Activated CD4-positive, CD25-positive, alpha-beta regulatory T cell treated with anti-CD3 and anti-CD28 coated beads, Interleukin-2, amount 50 U/mL, for 24 hours (primary cell): ENCODE measurements at regions not wholly inside any gene's neighbourhood (a gene's known extent, or its start where the extent isn't known, plus 50 kb on each side); places are given as distances from the start of the nearest gene placed in this dataset.
"Not testable (repeated sequence)": the region's sequence is repeated elsewhere in the genome, so short reads cannot be mapped to it uniquely, and the experiment has no call there.

Experiments used
- ATAC-seq, 2 donors: fragments of 150-1000 bp; cut with Tn5 transposase; one replicate each; pipeline ENCODE4 v1.10.0; 2021; ENCODE audit warnings: mild to moderate bottlenecking in 1 of 2, moderate library complexity in 1 of 2

DNA sequence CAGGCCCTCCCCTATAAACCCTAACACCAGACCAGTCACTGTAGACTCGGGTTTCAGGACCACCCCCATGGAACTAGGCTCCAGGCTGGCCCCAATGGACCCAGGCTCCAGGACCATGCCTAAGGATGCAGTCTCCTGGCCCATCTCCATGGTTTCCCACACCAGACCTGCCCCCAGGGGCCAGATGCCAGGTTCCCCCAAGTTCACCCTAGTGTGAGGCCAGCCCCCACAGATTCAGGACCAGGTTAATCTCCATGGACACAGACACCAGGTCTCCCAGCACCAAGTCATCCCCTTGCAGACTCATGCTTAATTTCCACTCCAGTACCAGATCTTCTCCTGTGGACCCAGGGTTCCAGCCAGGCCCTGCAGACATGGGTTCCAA is 103.8 kb upstream of the LANCL2 start:
- no peak for ATAC-seq

DNA sequence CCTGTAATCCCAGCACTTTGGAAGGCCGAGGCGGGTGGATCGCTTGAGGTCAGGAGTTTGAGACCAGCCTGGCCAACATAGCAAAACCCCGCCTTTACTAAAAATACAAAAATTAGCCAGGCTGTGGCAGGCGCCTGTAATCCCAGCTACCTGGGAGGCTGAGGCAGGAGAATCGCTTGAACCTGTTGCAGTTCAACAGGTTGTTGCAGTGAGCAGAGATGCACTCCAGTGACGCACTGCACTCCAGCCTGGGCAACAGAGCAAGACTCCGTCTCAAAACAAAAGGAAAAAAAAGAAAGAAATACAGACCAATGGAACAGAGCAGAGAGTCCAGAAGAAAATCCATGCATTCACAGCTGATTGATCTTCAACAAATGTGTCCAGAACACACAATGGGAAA is 99.8 kb upstream of the LANCL2 start:
- ATAC-seq: not testable (repeated sequence)

DNA sequence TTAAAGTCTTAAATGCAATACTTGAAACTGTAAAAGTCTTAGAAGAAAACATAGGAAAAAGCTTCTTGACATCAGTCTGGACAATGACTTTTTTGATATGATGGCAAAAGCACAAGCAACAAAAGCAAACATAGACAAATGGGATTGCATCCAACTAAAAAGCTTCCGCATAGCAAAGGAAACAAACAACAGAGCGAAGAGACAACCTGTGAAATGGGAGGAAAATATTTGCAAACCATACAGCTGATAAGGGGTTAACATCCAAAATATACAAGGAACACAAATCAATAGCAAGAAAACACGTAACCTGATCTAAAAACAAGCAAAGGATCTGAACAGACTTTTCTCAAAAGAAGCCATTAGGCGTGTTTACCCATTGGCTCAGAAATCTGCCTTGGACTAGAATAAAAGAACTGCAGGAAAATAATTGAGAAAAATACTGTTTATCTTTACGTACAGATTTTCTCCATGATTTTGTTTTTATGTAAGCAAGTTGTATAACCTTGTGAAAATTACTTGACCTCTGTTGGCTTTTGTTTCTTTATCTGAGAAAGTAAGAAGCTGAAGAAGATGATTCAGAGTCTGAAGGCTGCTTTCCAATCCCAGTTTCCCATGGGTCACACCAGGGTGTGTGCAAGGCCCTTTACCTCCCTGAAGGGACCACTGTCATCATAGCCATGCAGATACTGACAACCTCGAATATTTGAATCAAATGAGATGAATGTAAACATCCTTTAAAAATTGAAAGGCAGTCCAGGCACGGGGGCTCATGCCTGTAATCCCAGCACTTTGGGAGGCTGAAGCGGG is 99.1 kb upstream of the LANCL2 start:
- ATAC-seq: no peak

DNA sequence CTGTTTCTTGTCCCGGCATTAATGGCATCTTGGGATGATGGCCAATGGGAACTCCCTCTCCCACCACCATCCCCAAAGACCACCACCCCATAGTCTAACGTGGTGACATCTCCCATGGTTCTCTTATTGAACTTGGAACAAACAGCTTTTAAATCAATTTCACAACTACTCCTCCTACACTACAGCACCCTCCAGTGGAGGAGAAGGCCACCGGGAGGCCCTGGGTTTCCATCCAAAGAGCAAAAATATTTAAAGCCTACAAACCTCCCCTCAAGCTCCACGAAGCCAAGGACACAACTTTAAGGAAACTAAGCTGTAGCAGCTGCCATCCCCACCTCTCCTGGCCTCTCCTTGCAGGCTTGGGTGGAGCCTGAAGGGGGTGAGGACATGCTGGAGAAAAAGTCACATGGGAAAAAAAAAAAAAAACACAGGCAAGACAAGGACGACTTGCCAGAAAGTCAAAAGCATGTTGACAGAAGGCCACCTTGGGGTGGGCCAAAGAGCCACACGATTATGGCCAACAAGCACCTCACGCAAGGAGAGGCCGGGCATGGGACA is 94.0 kb upstream of the LANCL2 start:
- no peak for ATAC-seq

DNA sequence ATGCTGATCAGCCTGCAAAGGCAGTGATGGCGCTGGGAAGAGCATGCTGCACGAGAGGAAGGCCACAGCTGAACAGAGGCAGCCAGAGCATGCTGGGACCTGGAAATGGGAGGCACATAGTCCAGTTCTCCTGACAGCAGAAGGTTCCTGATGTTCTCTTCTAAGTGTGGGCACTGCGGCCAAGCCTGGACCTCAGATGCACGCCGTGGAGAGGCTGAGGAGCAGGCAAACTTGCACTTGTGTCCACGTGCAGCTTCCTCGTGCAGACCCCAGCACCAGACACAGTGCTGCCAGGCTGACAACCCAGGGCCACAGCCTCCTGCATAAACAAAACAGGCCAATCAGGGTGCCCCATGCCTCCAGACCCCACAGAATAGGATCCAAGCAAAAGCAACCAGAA is 93.5 kb upstream of the LANCL2 start:
- ATAC-seq: no peak

DNA sequence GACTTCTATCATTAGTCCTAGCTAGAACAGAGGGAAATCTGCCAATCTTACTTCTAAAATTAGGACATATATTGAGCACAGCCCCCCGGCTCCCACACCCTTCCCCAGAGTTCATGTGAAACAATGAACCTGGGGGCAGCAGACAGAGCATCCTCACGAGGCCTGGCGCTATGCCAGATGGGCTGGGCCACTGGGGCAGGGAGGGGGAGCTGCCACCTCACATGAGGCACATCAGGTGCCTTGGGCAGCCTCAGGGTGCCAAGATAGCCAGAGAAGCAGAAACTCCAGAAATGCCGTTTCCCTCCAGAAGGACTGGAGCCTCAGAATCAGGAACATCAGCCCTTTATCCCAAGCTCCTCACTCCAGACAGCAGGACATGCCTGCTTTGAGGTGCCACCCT is 92.8 kb upstream of the LANCL2 start:
- no peak for ATAC-seq

DNA sequence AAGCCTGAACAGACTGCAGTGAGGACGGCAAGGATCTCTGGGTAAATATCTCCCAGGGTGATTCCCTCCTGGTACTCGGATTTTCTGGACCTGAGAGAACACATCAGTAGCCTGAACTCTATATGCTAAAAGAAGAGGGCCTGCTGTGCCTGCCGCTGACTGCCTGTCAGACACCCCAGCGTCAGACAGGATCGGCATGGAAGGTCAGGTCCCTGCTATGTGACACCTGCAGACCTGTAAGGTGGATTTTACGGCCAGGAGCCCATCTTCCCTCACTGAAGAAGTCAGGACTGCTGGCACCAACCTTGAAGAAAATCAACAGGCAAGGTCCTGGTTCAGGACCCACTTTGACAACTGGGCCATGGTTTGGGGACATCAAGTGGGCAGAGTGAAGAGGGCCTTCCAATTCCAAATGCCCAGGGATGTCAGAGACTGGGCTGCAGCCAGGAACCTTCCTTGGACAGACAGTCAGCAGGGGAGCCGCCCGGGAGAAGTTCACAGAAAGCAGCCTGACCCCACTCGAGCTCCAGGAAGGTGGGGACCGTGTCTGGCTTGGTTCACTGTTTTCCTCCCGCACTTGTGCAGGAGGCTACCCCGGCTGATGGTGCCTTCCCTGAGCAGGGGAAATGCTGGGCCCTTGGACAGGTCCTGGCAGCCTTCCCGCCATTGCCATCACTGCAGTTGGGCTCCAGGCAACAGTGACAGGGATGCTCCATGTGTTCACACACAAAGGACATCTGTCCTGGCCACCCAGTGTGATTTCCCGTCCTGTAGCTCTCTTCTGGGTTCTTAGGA is 91.8 kb upstream of the LANCL2 start:
- ATAC-seq: no peak

DNA sequence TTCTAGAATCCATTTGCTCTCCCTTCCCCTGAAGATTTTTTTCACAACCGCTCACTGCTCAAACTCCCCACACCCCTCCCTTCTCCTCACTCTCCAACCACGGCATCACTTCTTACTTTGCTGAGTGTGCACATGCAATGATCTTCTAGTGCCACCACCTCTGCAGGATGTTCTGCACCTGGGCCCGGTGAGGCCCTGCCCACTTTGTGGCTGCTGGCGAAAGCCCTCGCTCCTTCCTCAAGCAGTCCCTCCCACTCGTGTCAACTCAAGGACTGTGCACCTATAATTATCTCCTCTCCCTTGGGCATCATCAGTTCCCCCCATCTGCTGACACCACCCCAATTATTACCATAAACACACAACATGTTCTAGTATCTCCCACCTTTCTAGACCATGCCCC is 91.0 kb upstream of the LANCL2 start:
- ATAC-seq: no peak

DNA sequence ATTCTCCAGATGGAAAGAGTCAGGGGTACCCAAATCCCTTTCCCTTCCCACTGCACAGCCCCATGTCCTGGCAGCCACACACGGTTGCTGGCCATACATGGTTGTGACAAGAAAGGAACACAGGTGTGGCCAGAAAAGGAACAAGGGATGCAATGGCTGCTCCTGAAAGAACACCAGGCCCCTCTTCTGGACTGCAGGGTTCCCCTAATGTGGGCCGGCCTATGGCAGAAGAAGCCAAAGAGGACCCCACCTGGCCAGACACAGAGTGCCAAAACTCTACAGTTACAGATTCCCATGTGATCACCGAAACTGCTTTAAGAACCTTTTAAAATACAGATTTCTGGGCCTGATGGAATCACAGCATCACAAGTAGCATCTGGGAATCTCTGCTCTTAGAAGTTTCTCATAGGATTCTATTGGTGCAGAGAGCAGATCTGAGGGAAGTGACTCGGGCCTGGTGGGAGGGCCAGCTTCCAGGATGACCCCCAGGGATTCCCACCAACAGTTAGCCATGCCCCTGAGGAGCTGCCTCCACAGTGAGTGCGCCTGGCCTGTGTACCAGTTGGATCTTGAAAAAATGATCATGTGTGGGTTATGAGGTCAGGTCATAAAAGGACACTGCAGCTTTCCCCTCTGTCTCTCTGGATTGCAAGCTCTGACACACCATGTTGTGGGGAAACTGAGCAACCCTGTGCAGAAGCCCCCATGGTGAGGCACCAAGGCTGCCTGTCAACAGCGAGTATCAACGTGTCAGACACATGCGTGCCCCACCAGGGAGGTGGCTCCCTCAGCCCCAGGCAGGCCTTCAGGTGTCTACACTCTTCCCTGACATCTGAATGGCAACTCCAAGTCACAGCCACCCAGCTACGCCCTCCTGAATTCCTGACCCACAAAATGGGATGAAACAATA is 89.6 kb upstream of the LANCL2 start:
- ATAC-seq: no peak

DNA sequence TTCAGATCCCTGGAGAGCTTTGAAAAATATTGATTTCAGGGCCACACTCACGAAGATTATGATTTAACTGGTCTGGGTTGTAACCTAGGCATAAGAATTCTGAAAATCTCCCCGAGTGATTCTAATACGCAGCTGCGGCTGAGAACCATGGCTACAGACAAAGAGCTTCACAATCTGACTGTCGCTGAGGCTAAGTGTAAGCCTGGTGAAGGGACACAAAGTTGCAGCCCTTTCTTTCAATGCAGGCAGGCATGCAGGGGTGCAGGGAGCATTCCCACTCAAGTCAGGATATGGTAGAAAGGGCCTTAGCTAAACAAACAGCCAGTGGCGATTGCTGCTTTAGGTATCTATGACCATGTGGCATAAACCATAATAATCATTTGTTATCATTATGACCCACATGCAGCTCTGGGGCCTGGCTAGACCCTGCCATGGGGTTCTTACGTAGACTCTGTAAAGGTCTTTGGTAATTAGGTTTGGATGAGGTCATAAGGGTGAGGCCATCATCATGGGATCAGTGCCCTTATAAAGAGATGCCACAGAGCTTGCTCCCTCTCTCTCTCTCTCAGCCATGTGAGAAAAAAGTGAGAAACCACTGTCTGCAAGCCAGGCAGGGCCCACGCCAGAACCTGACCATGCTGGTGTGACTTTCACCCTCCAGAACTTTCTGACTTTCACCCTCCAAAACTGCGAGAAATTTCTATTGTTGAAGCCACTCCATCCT is 88.4 kb upstream of the LANCL2 start:
- no peak for ATAC-seq

DNA sequence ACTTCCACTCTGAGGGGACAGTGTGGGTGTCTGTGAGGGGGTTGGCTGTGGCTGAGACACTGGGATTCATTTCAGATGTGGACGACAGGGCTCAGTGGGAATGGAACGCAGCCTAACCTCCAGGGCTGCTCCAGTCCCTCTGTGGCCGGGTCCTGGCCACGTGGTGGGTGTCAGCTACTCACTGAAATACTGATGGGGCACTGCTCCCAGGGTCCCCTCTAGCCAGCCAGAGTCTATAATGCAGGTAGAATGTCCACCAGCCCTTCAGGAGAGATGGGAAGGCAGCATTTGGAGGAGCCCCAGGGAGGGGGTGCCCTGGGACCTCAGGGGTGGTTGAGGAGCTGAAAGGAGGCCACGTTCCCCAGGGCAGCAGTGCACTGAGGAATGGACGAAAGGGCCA is 87.2 kb upstream of the LANCL2 start:
- no peak for ATAC-seq

DNA sequence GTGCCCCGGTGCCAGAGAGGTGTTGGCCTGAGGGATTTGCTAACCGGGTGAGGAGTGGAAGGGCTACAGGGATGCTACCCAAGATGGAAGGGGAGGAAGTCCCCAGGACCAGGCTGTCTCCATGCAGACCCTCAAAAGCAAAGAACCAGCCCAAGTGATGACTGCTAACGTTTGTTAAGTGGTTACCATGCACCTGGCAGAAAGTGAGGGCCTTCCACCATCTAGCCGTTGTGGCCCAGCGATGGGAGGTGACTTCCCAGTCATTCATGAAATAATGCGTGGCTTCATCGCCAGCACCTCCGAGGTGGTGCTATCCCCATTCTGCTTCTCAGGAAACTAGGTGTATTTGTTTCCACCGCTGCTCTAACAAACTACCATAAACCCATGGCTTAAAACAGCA is 86.8 kb upstream of the LANCL2 start:
- ATAC-seq: no peak

DNA sequence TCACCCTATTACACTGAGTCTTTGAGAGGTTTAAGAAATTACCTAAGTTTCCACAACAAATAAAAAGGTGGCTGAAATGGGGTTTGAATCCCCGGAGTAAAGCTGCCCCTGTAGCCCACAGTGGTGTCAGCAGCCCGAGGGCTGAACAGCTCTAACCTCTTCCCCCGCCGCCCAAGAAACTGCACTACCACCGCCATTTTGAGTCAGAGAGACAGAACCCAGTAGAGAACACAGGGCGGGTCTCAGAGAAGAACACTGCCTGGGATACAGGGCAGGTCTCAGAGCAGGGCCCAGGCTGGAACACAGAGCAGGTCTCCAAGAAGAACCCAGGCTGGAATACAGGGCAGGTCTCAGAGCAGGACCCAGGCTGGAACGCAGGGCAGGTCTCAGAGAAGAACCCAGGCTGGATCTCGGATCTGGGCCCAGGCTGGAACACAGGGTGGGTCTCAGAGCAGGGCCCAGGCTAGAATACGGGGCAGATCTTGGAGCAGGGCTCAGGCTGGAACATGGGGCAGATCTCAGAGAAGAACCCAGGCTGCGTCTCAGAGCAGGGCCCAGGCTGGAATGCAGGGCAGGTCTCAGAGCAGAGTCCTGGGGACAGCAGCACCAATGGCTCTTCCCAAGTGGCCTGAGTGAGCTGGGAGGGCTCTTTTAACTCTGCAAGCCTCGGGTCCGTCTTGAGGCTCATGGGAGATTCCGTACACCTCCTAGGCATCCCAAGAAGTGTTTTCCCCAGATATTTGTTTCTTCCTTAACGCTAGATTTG is 85.9 kb upstream of the LANCL2 start:
- no peak for ATAC-seq

DNA sequence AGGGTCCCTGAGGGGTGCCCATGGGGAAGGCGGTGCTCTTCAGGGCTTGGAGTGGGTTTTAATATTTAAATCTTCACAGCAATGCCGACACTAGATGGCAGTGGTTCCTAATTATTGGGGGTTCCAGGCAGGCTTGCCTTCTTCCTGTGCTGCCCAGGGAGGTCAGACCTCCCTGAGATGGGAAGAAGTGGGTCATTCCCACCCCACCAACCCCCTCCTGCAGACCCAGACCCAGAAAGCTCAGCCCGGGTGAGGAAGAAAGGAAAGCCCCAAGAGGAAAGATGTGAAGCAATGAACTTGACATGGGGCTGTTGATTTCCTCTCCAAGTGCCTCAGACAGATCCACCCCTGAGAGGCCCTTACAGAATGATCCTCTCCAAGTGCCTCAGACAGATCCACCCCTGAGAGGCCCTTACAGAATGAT is 85.1 kb upstream of the LANCL2 start:
- ATAC-seq: peak; percentile 54 to 85

DNA sequence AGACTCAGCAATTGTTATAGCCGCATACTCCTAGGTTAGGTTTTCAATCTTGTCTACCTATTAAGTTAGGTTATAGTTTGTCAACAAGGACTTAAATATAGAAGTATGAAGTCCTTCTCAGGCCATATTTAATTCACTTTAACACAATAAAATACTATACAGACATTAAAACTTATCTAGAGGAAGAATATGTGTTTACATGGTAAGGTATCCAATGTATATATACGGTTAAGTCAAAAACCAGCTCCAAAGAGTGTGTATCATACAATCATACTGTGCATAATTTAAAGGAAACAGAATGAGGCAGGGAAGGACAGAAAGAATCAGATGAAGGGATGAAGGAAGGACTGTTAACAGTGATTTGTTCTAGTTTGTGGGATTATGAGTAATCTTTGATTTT is 79.5 kb upstream of the LANCL2 start:
- ATAC-seq: no peak

DNA sequence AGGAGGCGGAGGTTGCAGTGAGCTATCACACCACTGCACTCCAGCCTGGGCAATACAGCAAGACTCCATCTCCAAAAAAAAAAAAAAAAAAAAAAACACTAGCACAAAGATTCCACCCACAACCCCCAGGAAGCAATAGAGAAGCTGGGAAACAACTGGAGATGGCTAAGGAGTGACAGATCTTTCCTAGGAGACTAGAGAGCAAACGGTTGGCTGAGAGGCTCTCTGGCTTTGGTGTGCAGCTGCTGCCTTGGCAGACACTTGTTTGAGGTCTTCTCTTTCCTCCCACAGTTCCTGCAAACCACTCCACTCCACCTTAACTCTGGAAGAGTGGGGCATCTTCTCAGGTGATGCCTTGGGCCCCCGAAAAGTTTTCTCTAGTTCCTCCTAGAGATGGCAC is 78.5 kb upstream of the LANCL2 start:
- ATAC-seq: no peak

DNA sequence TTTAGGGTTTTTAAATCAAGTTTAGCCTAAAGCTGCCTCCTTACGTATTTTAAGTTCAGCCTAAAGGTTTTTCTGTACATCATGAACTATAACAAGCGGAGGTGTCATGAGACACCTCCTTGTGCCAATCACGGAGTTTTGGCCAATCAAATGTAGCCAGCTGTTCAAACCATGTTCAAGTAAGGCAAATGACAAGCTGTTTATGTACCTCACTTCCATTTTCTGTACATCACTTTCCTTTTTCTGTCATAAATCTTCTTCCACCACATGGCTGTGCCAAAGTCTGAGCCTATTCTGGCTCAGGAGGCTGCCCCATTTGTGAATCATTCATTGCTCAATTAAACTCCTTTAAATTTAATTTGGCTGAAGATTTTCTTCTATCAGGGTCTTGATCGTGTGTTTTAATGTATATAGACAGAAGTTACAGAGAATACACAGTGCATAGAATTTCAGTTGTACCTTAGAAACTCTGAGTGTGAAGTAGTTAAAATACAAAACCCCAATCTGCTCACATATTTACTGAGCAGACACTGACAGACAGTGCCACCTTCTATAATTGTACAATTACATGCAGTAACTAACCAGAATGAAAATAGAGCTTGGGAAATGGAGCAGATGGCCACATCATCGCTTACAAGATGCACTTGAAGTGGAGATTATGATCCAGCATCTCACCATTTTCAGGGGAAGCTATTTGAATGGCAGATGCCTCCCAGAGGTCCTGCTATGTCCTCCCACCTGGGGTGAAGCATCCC is 76.9 kb upstream of the LANCL2 start:
- ATAC-seq: no peak

DNA sequence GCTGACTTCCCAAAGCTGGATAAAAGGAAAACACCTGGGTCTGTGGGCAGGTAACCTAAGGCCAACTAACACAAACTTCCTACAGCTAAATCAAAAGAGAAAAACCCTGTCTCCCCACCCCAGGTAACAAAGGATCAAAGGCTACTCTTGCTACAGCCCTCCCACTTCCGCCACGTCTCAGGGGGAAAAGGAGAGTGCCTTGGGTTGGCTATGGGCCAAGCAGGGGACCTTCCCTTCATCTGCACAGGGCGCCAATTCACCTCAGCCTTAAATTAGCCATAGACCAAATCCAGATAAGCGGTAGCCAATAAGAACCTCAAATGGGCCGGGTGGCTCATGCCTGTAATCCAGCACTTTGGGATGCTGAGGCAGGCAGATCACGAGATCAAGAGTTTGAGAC is 69.1 kb upstream of the LANCL2 start:
- ATAC-seq: no peak

DNA sequence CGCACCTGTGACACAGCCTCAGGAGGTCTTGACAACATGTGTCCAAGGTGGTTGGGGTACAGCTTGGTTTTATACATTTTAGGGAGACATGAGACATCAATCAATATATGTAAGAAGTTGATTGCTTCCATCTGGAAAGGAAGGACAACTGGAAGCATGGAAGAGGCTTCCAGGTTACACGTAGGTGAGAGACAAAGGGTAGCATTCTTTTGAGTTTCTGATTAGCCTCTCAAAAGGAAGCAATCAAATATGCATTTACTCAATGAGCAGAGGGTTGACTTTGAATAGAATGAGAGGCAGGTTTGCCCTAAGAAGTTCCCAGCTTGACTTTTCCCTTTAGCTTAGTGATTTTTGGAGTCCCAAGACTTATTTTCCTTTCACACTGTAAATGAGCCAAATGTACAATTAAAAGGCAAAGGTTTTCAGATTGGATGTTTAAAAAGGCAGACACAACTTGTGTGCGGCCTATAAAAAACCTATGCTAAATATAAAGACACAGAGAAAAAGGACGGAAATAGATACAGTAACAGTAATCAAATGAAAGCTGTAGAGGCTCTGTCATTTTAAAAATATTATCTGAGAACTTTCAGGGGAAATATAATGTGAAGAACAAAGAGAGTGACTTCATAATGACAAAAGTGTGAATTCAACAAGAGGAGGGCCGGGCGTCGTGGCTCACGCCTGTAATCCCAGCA is 65.7 kb upstream of the LANCL2 start:
- ATAC-seq: no peak

DNA sequence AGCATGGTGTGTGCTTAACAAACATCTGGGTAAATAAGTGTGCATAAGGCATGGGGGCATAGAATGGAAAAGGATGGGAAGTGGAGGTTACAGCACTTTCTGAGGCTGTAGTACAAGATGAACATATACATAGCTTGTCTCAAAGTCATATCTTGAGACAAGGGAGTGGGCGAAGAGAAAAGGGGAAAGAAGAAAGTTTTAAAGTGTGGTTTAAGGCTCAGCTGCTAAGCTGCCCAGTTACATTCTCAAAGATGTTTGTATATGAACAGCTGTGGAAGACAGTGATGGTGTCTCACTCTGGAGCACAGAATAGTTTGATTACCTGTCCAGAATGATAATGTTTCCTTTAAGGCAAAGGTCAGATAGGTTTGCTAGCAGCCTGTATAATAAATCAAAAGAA is 61.9 kb upstream of the LANCL2 start:
- no peak for ATAC-seq
